ENCODE measurements at regions not wholly inside any gene's neighbourhood (a gene's known extent, or its start where the extent isn't known, plus 50 kb on each side); places are given as distances from the start of the nearest gene placed in this dataset.

DNA sequence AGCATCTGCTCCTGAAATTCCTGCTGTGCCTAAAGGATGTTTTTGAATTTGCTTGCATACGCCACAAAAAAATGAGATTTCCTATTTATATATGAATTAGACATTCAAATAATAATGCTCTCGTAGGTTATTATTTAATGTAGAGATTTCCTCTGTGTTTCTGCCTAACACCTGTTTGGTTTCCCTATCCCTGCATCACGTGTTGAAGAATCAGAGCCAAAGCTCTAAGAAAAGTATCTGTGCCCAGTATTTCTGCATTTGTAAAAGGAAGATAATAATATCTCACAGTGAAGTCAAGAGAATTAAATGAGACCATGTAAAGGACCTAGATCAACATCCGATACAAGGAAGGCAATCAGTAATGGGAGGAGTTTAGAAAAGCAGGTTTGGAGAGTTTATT lies 179.5 kb downstream of the HNRNPD start:
- H3K4me3 Mint-ChIP-seq (ENCODE audit: unreplicated experiment) = no peak overlapping the region
- no peaks in the 10 kb centered on the region for H3K9me3 Mint-ChIP-seq (ENCODE audit: unreplicated experiment)
- no peaks in the 10 kb centered on the region for H3K36me3 Mint-ChIP-seq (ENCODE audit: unreplicated experiment)
- H3K27me3 Mint-ChIP-seq (ENCODE audit: unreplicated experiment) = no peaks in the 10 kb centered on the region
- TF ChIP-seq, protein P1, sequence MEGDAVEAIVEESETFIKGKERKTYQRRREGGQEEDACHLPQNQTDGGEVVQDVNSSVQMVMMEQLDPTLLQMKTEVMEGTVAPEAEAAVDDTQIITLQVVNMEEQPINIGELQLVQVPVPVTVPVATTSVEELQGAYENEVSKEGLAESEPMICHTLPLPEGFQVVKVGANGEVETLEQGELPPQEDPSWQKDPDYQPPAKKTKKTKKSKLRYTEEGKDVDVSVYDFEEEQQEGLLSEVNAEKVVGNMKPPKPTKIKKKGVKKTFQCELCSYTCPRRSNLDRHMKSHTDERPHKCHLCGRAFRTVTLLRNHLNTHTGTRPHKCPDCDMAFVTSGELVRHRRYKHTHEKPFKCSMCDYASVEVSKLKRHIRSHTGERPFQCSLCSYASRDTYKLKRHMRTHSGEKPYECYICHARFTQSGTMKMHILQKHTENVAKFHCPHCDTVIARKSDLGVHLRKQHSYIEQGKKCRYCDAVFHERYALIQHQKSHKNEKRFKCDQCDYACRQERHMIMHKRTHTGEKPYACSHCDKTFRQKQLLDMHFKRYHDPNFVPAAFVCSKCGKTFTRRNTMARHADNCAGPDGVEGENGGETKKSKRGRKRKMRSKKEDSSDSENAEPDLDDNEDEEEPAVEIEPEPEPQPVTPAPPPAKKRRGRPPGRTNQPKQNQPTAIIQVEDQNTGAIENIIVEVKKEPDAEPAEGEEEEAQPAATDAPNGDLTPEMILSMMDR (IDR thresholded peaks at IDR 0.05; ENCODE audit: partially characterized antibody, unreplicated experiment) = no peak
- DNase-seq = no peak
- H3K27ac Mint-ChIP-seq (ENCODE audit: unreplicated experiment) = no peak overlapping the region
- H3K4me1 Mint-ChIP-seq (ENCODE audit: low read depth, unreplicated experiment) = no peaks in the 10 kb centered on the region

DNA sequence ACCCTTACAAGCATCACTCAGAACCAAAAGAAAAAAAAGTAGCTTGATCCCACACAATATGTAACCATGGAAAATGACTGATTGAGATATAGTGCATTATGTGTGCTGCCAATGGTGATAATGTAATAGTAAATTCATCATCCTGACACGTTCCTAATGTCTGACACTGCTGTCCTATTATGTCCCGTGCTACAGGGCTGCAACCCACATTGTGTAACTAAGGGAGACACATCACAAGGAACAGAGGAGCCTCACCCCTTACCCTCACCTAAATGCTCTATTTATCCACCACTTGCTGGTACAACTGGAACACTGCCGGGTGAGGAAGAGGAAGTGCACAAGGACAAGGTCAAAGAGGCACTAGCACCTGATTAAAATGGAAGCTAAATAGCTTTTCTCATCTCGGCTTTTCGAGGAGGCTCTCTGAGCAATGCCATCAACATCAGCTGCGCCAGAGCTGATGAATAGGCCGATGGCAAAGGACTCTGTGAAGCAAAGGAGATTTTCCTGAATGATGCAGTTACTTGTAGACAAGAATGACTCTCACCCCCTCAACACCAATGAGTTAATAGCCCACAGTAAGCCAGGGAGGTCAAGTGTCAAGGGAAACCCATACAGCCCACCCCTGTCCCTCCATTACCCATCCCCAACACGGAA lies 181.6 kb downstream of the HNRNPD start:
- H3K4me3 Mint-ChIP-seq (ENCODE audit: unreplicated experiment) = no peak overlapping the region
- no peaks in the 10 kb centered on the region for H3K4me1 Mint-ChIP-seq (ENCODE audit: low read depth, unreplicated experiment)
- DNase-seq = no peak
- H3K27ac Mint-ChIP-seq (ENCODE audit: unreplicated experiment) = no peak overlapping the region
- H3K9me3 Mint-ChIP-seq (ENCODE audit: unreplicated experiment) = no peaks in the 10 kb centered on the region
- no peaks in the 10 kb centered on the region for H3K27me3 Mint-ChIP-seq (ENCODE audit: unreplicated experiment)
- TF ChIP-seq, protein P1 (IDR thresholded peaks at IDR 0.05; ENCODE audit: partially characterized antibody, unreplicated experiment) = no peak
- H3K36me3 Mint-ChIP-seq (ENCODE audit: unreplicated experiment) = no peaks in the 10 kb centered on the region

DNA sequence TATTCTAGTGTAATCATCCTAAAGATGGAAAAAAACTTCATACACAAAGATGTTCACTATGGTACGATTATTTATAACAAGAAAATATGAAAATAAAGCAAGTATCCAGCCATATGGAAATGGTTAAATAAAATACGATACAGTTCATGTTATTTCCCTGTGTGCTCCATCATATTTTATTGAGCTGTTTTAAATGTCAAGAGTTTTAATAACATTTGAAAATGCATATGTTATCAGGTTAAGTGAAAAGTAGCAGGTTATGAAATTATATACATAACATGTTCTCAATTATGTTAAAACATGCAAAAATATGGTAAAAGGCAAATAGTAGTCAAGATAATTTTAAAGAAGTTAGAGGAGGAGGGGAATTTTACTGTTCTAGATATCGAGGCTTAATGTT lies 192.0 kb downstream of the HNRNPD start:
- no peak overlapping the region for H3K27ac Mint-ChIP-seq (ENCODE audit: unreplicated experiment)
- H3K36me3 Mint-ChIP-seq (ENCODE audit: unreplicated experiment) = peaks cover 8% of the 10 kb centered on the region
- peaks cover 4% of the 10 kb centered on the region for H3K27me3 Mint-ChIP-seq (ENCODE audit: unreplicated experiment)

DNA sequence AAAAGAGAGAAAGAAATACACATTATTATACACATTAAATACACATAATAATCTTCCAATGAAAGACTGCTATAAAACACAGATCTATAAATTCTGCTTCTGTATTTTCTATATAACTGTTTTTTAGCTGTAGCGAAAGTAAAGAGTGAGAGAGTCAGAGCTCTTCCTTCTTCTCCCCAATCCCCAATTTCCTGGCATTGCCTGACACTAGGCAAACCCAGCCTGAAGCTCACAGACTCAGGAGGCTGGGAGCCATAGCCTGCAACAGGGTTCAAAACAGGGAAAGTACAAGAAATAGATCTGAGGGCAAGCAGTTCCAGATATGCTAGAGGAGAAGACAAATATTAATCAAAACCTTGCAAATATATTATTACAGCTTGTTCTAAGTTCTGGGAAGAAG lies 201.6 kb downstream of the HNRNPD start:
- TF ChIP-seq, protein P1 (IDR thresholded peaks at IDR 0.05; ENCODE audit: partially characterized antibody, unreplicated experiment) = no peak
- Mint-ChIP-seq H3K27me3 (ENCODE audit: unreplicated experiment) (no peaks in the 10 kb centered on the region), H3K4me3 (ENCODE audit: unreplicated experiment) (no peak overlapping the region), H3K27ac (ENCODE audit: unreplicated experiment) (no peak overlapping the region), H3K9me3 (ENCODE audit: unreplicated experiment) (peaks cover 1% of the 10 kb centered on the region), H3K4me1 (ENCODE audit: low read depth, unreplicated experiment) (no peaks in the 10 kb centered on the region), H3K36me3 (ENCODE audit: unreplicated experiment) (peaks cover 4% of the 10 kb centered on the region)
- DNase-seq = no peak

More for the DNA sequence above, 192.0 kb downstream of the HNRNPD start:
- TF ChIP-seq, protein P1 (IDR thresholded peaks at IDR 0.05; ENCODE audit: partially characterized antibody, unreplicated experiment) = no peak
- no peak for DNase-seq
- Mint-ChIP-seq H3K4me1 (ENCODE audit: low read depth, unreplicated experiment) (no peaks in the 10 kb centered on the region), H3K9me3 (ENCODE audit: unreplicated experiment) (peaks cover 7% of the 10 kb centered on the region), H3K4me3 (ENCODE audit: unreplicated experiment) (no peak overlapping the region)

DNA sequence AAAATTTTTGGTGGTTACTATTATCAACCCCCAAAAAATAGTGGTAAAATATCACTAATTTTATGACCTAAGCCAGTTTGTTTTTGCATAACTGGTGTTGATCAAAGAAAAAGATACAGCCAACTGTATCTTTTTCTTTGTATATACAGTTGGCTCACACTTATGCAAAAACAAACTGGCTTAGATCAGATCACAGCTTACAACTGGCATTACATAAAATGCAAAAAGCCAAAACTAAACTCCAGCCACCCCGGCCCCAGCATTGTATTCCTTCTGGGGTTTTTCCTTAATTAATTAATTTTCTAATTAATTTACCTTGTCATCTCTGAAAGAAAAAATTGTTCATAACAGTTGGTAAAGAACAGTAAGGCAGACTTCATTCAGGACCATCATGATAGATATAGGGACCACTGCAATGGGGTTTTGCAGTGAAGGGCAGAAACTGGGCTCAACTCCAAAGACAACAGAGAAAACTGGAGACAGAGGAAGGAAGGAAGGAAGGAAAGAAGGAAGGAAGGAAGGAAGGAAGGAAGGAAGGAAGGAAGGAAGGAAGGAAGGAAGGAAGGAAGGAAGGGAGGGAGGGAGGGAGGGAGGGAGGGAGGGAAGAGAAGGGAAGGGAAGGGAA lies 202.1 kb downstream of the HNRNPD start:
- TF ChIP-seq, protein P1 (IDR thresholded peaks at IDR 0.05; ENCODE audit: partially characterized antibody, unreplicated experiment) = no peak
- no peak for DNase-seq
- Mint-ChIP-seq H3K9me3 (ENCODE audit: unreplicated experiment) (peaks cover 1% of the 10 kb centered on the region), H3K4me3 (ENCODE audit: unreplicated experiment) (no peak overlapping the region), H3K36me3 (ENCODE audit: unreplicated experiment) (peaks cover 4% of the 10 kb centered on the region), H3K27ac (ENCODE audit: unreplicated experiment) (no peak overlapping the region), H3K4me1 (ENCODE audit: low read depth, unreplicated experiment) (no peaks in the 10 kb centered on the region), H3K27me3 (ENCODE audit: unreplicated experiment) (no peaks in the 10 kb centered on the region)
